Parathyroid adenoma (tissue), 2 donors: ENCODE measurements at regions not wholly inside any gene's neighbourhood (a gene's known extent, or its start where the extent isn't known, plus 50 kb on each side); places are given as distances from the start of the nearest gene placed in this dataset.

Experiments
- H2AFZ ChIP-seq: fragments of 300-600 bp; sonication (generic); one replicate; pipeline ENCODE4 v1.7.0; 2017; ENCODE audit warnings: antibody characterized with exemption, mild to moderate bottlenecking
- H3K27ac ChIP-seq: fragments of 300-600 bp; sonication (generic); one replicate; pipeline ENCODE4 v1.7.0; 2017
- H3K27me3 ChIP-seq: fragments of 300-600 bp; sonication (generic); one replicate; pipeline ENCODE4 v1.7.0; 2017; ENCODE audit warnings: low read length; ENCODE audit not compliant: control insufficient read depth, insufficient read depth
- H3K36me3 ChIP-seq: fragments of 300-600 bp; sonication (generic); one replicate; pipeline ENCODE4 v1.7.0; 2017; ENCODE audit warnings: low read length; ENCODE audit not compliant: control insufficient read depth, insufficient read depth
- H3K4me1 ChIP-seq: fragments of 300-600 bp; sonication (generic); one replicate; pipeline ENCODE4 v1.7.0; 2017; ENCODE audit warnings: control low read depth
- H3K4me2 ChIP-seq: fragments of 300-600 bp; sonication (generic); one replicate; pipeline ENCODE4 v1.7.0; 2017; ENCODE audit warnings: low read length
- H3K4me3 ChIP-seq: fragments of 300-600 bp; sonication (generic); one replicate; pipeline ENCODE4 v1.7.0; 2017; ENCODE audit warnings: low read depth, low read length
- H3K79me2 ChIP-seq: fragments of 300-600 bp; sonication (generic); one replicate; pipeline ENCODE4 v1.7.0; 2017; ENCODE audit warnings: control low read depth
- H3K9ac ChIP-seq: fragments of 300-600 bp; sonication (generic); one replicate; pipeline ENCODE4 v1.7.0; 2017; ENCODE audit warnings: mild to moderate bottlenecking
- H3K9me3 ChIP-seq: fragments of 300-600 bp; sonication (generic); one replicate; pipeline ENCODE4 v1.7.0; 2017; ENCODE audit warnings: low read length; ENCODE audit not compliant: control insufficient read depth
- TF ChIP-seq, protein P1 (sequence below): fragments of 300-600 bp; sonication (generic); IDR thresholded peaks from one replicate; pipeline ENCODE4 v1.7.0; 2017; ENCODE audit warnings: antibody characterized with exemption, mild to moderate bottlenecking
- donor health status: primary hyperparathyroidism.

DNA sequence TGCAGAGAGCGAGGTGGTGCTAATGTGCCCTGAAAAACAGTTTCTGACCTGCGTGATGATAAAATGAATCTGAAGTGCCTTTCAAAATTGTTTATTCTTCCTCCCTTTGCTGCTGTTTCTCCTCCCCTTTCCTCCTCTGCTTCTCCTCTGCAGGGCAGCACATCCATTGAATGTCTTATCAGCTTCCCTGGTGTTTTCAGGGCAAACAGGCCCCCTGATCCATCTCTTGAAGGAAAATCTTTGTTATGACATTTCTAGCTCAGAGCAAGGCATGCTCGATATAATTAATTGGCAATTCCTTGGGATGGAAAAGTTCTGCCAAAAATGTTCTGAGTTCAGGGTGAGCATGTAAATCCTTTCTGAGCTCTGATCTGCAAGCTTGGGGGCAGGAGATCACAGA, 364.2 kb upstream of the ZNF32 start:
- H3K4me3 ChIP-seq: no peak overlapping the region
- H3K79me2 ChIP-seq: no peaks in the 10 kb centered on the region
- H3K4me1 ChIP-seq: no peaks in the 10 kb centered on the region
- TF ChIP-seq, protein P1, sequence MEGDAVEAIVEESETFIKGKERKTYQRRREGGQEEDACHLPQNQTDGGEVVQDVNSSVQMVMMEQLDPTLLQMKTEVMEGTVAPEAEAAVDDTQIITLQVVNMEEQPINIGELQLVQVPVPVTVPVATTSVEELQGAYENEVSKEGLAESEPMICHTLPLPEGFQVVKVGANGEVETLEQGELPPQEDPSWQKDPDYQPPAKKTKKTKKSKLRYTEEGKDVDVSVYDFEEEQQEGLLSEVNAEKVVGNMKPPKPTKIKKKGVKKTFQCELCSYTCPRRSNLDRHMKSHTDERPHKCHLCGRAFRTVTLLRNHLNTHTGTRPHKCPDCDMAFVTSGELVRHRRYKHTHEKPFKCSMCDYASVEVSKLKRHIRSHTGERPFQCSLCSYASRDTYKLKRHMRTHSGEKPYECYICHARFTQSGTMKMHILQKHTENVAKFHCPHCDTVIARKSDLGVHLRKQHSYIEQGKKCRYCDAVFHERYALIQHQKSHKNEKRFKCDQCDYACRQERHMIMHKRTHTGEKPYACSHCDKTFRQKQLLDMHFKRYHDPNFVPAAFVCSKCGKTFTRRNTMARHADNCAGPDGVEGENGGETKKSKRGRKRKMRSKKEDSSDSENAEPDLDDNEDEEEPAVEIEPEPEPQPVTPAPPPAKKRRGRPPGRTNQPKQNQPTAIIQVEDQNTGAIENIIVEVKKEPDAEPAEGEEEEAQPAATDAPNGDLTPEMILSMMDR: no peak
- no peak overlapping the region for H2AFZ ChIP-seq
- no peaks in the 10 kb centered on the region for H3K9me3 ChIP-seq
- H3K36me3 ChIP-seq: no peaks in the 10 kb centered on the region
- H3K9ac ChIP-seq: no peak overlapping the region
- no peak overlapping the region for H3K4me2 ChIP-seq
- H3K27me3 ChIP-seq: no peaks in the 10 kb centered on the region
- H3K27ac ChIP-seq: no peak overlapping the region

- H3K36me3 ChIP-seq: no peaks in the 10 kb centered on the region
- no peak overlapping the region for H3K4me2 ChIP-seq
- no peaks in the 10 kb centered on the region for H3K79me2 ChIP-seq
- no peak overlapping the region for H3K4me3 ChIP-seq
- H3K4me1 ChIP-seq: no peaks in the 10 kb centered on the region
- no peak overlapping the region for H3K9ac ChIP-seq
- no peak overlapping the region for H3K27ac ChIP-seq
- no peaks in the 10 kb centered on the region for H3K9me3 ChIP-seq
- TF ChIP-seq, protein P1: no peak
- no peaks in the 10 kb centered on the region for H3K27me3 ChIP-seq
- no peak overlapping the region for H2AFZ ChIP-seq
Observed at GRCh38 chr10:44011603-44011981, 362.9 kb upstream of the ZNF32 start.

- H3K4me1 ChIP-seq: no peaks in the 10 kb centered on the region
- H3K4me2 ChIP-seq: no peak overlapping the region
- no peaks in the 10 kb centered on the region for H3K36me3 ChIP-seq
- no peak overlapping the region for H3K9ac ChIP-seq
- H3K4me3 ChIP-seq: no peak overlapping the region
- no peaks in the 10 kb centered on the region for H3K9me3 ChIP-seq
- TF ChIP-seq, protein P1: no peak
- H2AFZ ChIP-seq: no peak overlapping the region
- H3K27ac ChIP-seq: no peak overlapping the region
- no peaks in the 10 kb centered on the region for H3K79me2 ChIP-seq
- H3K27me3 ChIP-seq: no peaks in the 10 kb centered on the region
Observed at GRCh38 chr10:44010873-44011602, 362.4 kb upstream of the ZNF32 start.

- H3K36me3 ChIP-seq: no peaks in the 10 kb centered on the region
- TF ChIP-seq, protein P1: no peak
- no peak overlapping the region for H3K27ac ChIP-seq
Observed at GRCh38 chr10:44009891-44010632, 361.4 kb upstream of the ZNF32 start.

More at GRCh38 chr10:44009891-44010632, 361.4 kb upstream of the ZNF32 start:
- no peak overlapping the region for H3K4me2 ChIP-seq
- no peaks in the 10 kb centered on the region for H3K79me2 ChIP-seq
- H3K9me3 ChIP-seq: no peaks in the 10 kb centered on the region
- H3K9ac ChIP-seq: no peak overlapping the region
- H3K4me1 ChIP-seq: no peaks in the 10 kb centered on the region
- no peak overlapping the region for H3K4me3 ChIP-seq
- no peak overlapping the region for H2AFZ ChIP-seq
- H3K27me3 ChIP-seq: no peaks in the 10 kb centered on the region
